ENCODE measurements at regions not wholly inside any gene's neighbourhood (a gene's known extent, or its start where the extent isn't known, plus 50 kb on each side); places are given as distances from the start of the nearest gene placed in this dataset.

GRCh38 chr5:174454890-174455289 is 269.5 kb upstream of the MSX2 start (continued):
- TF ChIP-seq DPF2 (IDR thresholded peaks at IDR 0.05) (no peak), ZNF217 (IDR thresholded peaks at IDR 0.05) (no peak), MLLT1 (IDR thresholded peaks at IDR 0.05) (no peak), SP1 (IDR thresholded peaks at IDR 0.05; ENCODE audit: low read depth, low read length) (no peak), TARDBP (IDR thresholded peaks at IDR 0.05; ENCODE audit: borderline replicate concordance) (no peak), HDAC2 (IDR thresholded peaks at IDR 0.05) (no peak)

GRCh38 chr5:174455301-174455700 is 269.1 kb upstream of the MSX2 start:
- WGBS (ENCODE audit: insufficient coverage, insufficient replicate concordance, low lambda C conversion rate, missing lambda C conversion rate), result 15% methylated on average over 4 of the region's 4 CpGs
- ATAC-seq, result no peak
- ChIA-PET SMC1A (ENCODE audit: uncharacterized antibody, unreplicated experiment) (no interaction called here), RAD21 (ENCODE audit: unreplicated experiment) (no interaction called here), CTCF (no interaction called here), POLR2A (no interaction called here)
- Histone ChIP-seq H3K4me1 (ENCODE audit: control insufficient read depth, insufficient read depth, low read length) (no peaks in the 10 kb centered on the region), H2AFZ (ENCODE audit: control insufficient read depth, low read depth, low read length) (no peak overlapping the region), H3K79me2 (ENCODE audit: control insufficient read depth, insufficient read depth, low read length) (no peaks in the 10 kb centered on the region), H3K27ac (ENCODE audit: control insufficient read depth, insufficient read depth) (no peak overlapping the region), H3K9me3 (replicated peaks; ENCODE audit: control insufficient read depth, insufficient read depth, low read length) (no peaks in the 10 kb centered on the region), H4K20me1 (ENCODE audit: control insufficient read depth, insufficient read depth) (no peaks in the 10 kb centered on the region), H3K4me3 (no peak overlapping the region), H3K27me3 (replicated peaks in 1 of 2; ENCODE audit: control insufficient read depth in 2 of 2, insufficient read depth in 2 of 2, low read length in 1 of 2) (no peaks in the 10 kb centered on the region), H3K4me2 (ENCODE audit: control insufficient read depth, insufficient read depth) (no peak overlapping the region), H3K9ac (ENCODE audit: control insufficient read depth, insufficient read depth, low read length) (no peak overlapping the region), H3K36me3 (ENCODE audit: control insufficient read depth in 2 of 2, insufficient read depth in 2 of 2, low read length in 1 of 2) (no peaks in the 10 kb centered on the region)
- in situ Hi-C loops (cut with MboI), result no loop called here
- intact Hi-C loops (cut with micrococcal nuclease; ENCODE audit: unreplicated experiment), result no loop called here
- BruUV-seq (replicated peaks), result no TSS peak
- no peak for FAIRE-seq
- no peak for DNase-seq (ENCODE audit: low read depth, low spot score)
- TF ChIP-seq SREBF2 (IDR thresholded peaks at IDR 0.05; ENCODE audit: low read length) (no peak), SKIL (IDR thresholded peaks at IDR 0.05; ENCODE audit: low read depth, poor library complexity, severe bottlenecking) (no peak), CREM (IDR thresholded peaks at IDR 0.05; ENCODE audit: low read depth) (no peak), SMC3 (IDR thresholded peaks at IDR 0.05; ENCODE audit: borderline replicate concordance, low read length) (no peak), DPF2 (IDR thresholded peaks at IDR 0.05) (no peak), BACH1 (IDR thresholded peaks at IDR 0.05; ENCODE audit: borderline replicate concordance) (no peak), SPI1 (IDR thresholded peaks at IDR 0.05; ENCODE audit: borderline replicate concordance, insufficient read depth, low read depth, low read length) (no peak), REST (IDR thresholded peaks at IDR 0.05; ENCODE audit: low read depth, low read length) (no peak), HDGF (IDR thresholded peaks at IDR 0.05) (no peak), SMAD1 (IDR thresholded peaks at IDR 0.05; ENCODE audit: low read depth, partially characterized antibody) (no peak)

Data from GM12878 (cell line).